Middle frontal gyrus (tissue), 1 donor: ENCODE measurements at regions not wholly inside any gene's neighbourhood (a gene's known extent, or its start where the extent isn't known, plus 50 kb on each side); places are given as distances from the start of the nearest gene placed in this dataset.
"Not testable (repeated sequence)": the region's sequence is repeated elsewhere in the genome, so short reads cannot be mapped to it uniquely, and the experiment has no call there.

ENCODE experiments used
- DNase-seq: peaks from one replicate; pipeline ENCODE4 v3.0.0-alpha.2; 2015; ENCODE audit warnings: low spot score; ENCODE audit errors: extremely low spot score

DNA sequence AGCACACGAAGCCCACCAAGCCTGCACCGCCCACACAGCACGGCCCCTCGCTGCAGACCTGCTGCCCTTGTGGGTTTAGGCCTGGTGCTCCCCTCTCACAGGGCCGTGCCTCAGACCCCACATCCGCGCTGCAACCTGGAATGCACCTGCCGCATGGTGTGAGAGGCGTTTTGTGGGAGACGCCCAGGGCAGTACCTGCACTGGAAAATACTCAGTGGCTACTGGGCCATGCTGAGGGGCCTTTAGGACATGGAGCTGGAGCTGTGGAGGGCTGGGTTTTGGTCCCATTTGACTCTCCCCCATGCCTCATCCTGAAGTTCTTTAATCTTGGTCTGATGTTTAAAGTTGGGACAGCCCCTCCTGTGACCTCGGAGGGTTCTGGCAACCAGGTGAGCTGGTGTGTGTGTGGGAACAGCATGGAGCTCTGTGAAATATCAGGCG lies 116.3 kb downstream of the ERMARD start:
- DNase-seq, result no peak

DNA sequence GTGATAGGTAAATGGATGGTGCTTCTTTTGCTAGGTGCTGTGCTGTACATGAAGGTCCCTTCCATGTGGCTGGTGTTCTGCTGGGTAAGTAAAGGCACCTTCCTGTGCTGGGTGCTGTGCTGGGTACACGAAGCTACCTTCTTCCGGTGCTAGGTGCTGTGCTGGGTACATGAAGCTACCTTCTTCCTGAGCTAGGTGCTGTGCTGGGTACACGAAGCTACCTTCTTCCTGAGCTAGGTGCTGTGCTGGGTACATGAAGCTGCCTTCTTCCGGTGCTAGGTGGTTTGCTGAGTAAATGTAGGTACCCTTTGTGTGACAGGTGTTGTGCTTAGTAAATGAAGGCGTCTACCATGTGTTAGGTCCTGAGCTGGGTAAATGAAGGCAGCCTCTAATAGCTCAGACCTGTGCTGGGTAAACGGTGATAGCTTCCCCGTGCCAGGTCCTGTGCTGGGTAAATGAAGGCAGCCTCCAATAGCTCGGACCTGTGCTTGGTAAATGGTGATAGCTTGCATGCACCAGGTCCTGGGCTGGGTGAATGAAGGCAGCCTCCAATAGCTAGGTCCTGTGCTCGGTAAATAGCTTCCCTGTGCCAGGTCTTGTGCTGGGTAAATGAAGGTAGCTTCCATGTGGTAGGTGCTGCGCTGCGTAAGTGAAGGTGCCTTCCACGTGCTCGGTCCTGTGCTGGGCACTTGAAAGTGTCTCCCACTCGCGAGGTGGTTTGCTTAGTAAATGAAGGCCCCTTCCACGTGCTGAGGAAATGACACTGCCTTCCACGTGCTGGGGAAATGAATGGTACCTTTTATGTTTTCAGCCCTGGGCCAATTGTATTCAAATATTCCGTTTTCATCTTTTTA lies 115.5 kb downstream of the ERMARD start:
- no peak for DNase-seq

DNA sequence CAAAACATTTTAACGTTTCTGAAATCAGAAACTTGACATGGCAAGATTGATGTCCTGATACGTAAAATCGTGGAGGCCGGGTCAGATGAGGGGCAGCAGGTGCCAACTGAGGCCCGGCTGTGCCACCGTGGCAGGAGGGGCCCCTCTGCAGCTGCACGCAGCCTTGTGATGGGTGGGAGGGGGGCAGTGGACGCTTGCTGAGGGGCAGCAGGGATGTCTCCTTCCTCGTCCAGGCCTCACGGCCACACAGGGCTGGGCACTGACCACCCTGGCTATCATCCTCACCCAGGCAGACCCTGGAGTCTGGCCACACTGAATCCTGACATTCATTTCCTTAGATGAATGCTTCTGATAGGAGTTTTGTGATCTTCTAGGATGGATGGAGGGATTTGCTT lies 114.7 kb downstream of the ERMARD start:
- DNase-seq, result no peak

- no peak for DNase-seq
Measured at GRCh38 chr6:169865346-169866139, 114.1 kb downstream of the ERMARD start.

GRCh38 chr6:169864148-169865020 lies 113.0 kb downstream of the ERMARD start:
- no peak for DNase-seq

GRCh38 chr6:169863710-169864109 lies 112.3 kb downstream of the ERMARD start:
- DNase-seq, result no peak

GRCh38 chr6:169862892-169863525 lies 111.6 kb downstream of the ERMARD start:
- DNase-seq, result no peak

- DNase-seq, result no peak
Measured at GRCh38 chr6:169862043-169862891, 110.8 kb downstream of the ERMARD start.

DNA sequence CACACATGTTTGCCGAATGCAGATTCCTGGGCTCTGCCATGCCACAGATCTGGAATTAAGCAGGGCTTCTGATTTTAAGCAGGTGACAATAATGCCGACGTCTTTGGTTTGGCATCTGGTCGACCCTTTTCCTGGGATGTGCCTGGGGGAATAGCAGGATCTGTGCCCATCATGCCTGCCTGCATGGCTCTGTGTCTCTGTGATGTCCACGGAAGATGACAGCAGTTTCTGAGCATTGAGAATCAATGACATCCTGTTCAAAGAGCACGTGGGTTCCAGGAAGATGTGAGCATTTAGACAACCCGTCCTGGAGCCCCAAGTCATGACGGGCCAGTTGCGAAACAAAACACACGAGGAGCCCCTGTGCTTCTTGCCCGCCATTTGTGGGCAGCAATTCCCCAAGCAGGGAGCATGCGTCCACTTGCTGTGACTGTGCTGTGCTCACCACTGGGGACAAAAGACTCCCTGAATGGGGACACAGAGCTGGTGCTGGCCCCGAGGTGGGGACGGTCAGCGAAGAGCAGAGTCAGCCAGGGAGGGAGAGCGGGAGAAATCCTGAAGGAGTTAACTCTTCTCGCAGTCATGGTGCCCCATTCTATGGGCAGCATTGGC lies 110.1 kb downstream of the ERMARD start:
- no peak for DNase-seq

DNA sequence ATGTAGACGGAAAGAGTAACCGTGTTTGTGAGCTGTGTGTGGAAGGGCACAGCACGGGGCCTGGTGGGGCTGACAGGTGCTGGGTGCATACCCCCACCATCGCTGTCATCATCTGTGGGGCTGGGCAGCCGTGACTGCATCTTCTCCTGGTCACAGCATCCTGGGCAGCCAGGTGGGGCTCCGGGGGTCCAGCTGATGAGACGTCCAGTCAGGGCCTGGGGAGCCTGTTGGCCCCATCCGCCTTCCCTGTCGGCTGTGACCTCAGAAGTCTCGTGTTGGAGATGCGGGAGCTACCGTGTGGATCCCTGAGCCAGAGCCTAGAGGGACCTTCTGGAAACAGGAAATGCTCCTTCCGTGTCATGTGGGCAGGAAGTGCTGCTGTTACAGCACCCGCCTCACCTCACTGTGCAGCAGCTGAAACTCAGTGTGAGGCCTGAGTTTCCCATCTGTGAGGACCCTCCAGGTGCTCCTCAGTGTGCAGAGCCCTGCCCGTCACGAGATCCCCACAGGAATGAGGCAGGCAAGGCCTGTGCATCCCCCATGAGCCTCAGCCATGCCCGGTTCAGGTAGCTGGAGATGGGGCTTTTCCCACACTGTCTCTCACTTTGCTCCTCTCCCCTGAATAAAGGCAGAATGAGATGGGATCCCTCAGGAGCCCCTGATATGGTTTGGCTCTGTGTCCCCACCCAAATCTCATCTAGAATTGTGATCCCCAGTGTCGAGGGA lies 108.7 kb downstream of the ERMARD start:
- DNase-seq, result no peak

DNA sequence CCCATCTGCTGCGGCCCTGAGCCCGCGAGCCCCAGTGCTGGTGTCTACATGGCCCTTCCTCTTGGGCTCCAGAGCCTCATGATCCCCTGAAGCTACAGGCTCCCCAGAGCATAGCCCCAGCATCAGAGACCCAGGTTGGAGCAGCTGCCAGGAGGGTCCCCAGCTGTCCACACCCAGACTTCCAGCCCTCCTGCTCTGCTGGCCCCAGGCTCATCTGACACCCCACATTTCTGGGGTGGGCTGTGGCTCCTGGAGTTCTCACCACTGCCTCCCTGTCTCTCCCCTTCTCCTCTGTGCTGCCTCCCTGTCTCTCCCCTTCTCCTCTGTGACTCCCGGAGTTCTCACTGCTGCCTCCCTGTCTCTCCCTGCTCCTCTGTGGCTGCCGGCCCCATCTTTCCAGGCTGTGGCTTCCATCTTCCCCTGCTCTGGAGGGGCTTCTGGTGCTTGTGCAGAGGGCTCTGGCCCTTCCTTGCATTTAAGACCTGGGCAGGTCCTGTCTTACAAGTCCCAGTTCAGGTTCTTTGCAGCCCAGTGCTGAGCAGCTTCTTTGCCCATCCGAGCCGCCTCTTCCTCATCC lies 108.1 kb downstream of the ERMARD start:
- DNase-seq, result no peak

- no peak for DNase-seq
Measured at GRCh38 chr6:169858935-169859351, 107.5 kb downstream of the ERMARD start.

DNA sequence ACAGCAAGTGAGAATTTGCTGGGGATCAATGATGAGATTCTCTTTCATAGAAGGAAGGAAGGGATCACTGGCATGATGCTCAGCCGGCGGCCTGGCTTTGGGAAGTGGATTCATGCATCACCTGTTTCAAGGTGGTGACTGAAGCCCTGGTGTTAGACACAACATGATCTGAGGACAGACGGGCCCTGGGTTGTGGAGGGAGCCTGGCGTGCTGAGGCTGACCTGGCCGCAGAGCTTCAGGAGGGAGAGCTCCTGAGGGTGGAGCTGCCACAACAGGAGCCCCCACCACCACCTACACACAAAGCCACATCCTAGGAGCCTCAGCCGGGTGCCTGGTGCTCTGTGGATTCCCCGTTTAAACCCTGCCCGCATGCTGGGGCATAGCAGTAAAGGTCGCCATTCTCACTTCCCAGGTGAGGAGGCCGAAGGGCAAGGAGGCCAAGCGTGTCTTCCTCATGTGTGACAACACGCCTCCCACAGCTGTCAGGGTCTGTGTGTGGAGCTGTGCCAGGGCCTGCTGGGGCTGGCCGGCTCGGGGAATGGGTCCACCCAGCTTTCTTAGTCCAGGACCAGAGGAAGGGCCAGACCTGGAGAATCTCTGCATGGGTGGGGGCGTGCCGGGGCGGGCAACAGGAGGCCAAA lies 107.0 kb downstream of the ERMARD start:
- no peak for DNase-seq

DNA sequence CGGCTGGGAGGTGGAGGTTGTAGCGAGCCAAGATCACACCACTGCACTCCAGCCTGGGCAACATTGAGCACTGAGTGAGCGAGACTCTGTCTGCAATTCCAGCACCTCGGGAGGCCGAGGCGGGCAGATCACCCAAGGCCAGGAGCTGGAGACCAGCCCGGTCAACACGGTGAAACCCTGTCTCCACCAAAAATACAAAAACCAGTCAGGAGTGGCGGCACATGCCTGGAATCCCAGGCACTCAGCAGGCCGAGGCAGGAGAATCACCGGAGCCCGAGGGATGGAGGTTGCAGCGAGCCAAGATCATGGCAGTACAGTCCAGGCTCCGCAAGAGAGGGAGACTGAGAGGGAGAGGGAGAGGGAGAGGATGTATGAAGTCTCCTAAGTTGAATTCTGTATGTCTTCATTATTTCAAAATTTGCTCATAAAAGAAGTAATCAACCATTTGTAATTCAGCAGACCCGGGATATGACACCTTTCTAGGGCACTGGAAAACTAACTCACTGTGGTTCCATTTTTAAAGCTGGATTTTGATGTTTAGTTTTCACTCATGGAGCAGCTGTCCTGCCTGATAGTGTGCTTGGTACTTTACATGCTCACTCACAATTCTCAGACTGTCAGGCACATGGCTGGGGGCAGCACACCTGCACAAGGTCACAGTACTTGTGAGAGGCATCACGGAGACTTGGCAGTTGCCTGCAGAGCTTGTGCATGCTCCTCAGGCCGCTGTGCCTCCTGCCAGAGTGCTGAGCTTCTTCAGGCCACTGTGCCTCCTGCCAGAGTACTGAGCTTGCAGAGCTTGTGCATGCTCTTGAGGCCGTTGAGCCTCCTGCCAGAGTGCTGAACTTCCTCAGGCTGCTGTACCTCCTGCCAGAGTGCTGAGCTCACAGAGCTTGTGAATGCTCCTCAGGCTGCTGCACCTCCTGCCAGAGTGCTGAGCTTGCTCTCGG lies 106.2 kb downstream of the ERMARD start:
- DNase-seq, result no peak

DNA sequence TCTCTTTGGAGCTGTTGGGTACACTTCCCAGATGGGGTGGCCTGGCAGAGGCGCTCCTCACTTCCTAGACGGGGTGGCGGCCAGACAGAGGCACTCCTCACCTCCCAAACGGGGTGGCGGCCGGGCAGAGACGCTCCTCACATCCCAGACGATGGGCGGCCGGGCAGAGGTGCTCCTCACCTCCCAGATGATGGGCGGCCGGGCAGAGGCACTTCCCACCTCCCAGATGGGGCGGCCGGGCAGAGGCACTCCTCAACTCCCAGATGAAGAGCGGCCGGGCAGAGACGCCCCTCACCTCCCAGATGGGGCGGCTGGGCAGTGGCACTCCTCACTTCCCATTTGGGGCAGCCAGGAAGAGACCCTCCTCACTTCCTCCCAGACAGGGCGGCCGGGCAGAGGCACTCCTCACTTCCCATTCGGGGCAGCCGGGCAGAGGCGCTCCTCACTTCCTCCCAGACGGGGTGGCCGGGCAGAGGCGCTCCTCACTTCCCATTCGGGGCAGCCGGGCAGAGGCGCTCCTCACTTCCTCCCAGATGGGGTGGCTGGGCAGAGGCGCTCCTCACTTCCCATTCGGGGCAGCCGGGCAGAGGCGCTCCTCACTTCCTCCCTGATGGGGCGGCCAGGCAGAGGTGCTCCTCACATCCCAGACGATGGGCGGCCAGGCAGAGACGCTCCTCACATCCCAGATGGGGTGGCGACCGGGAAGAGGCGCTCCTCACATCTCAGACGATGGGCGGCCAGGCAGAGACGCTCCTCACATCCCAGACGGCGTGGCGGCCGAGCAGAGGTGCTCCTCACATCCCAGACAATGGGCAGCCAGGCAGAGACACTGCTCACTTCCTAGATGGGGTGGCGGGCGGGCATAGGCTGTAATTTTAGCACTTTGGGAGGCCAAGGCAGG lies 105.3 kb downstream of the ERMARD start:
- DNase-seq, result not testable (repeated sequence)

GRCh38 chr6:169854813-169855212 lies 103.4 kb downstream of the ERMARD start:
- no peak for DNase-seq
